ENCODE measurements at regions not wholly inside any gene's neighbourhood (a gene's known extent, or its start where the extent isn't known, plus 50 kb on each side); places are given as distances from the start of the nearest gene placed in this dataset.

DNA sequence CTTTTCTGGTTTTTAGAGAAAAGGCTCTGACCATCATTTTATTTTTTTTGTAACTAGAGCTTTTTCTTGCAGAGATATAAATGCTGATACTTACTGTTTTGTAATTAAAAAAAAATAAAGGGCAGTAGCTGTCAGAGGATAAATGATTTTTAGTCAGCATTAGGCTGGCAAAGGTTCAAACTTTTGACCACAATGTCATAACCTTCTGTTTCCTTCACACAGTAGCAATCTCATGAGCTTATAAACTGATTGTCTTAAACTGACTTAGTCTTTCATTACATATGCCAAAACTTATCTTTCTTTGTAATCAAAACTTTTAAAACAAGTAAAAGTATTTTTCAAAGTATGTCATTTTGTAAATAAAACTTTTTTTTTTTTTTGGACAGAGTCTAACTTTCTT lies 841.9 kb downstream of the OTOL1 start:
- Histone ChIP-seq H3K4me1 (ENCODE audit: control insufficient read depth in 2 of 2, insufficient read depth in 2 of 2, low read length in 2 of 2) (no peaks in the 10 kb centered on the region), H3K4me3 (ENCODE audit: low read length in 2 of 2) (no peak overlapping the region), H3K27ac (ENCODE audit: low read depth in 1 of 2, low read length in 1 of 2) (no peak overlapping the region), H3K36me3 (ENCODE audit: control insufficient read depth in 2 of 2, insufficient read depth in 2 of 2, low read length in 1 of 2) (no peaks in the 10 kb centered on the region), H3K9me3 (ENCODE audit: control insufficient read depth in 2 of 2, insufficient read depth in 1 of 2, low read length in 1 of 2) (peaks cover 0 to 12% of the 10 kb centered on the region in 2 donors), H3K27me3 (ENCODE audit: control insufficient read depth in 2 of 2, insufficient read depth in 1 of 2, low read length in 1 of 2) (no peaks in the 10 kb centered on the region)
- no peak for DNase-seq (ENCODE audit: low read depth in 6 of 9, low spot score in 9 of 9)

DNA sequence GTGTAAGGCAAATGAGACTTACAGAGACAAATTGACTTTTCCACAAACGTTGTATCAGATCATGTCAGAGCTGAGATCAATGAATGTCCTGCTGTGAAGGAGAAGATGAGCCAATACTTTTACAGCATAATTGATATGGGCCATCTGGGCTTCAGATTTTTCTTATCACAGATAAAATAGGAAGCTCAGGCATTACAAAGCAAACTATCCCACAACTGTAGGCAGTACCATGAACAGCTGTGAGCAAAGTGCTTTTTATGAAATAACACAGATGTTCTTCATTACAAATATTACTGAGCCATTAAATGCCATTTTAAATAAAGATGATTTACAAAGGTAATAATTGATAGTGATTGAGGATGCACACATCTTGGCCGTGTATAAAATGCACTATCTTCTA lies 852.3 kb downstream of the OTOL1 start:
- H3K4me3 ChIP-seq (ENCODE audit: low read length in 2 of 2): no peak overlapping the region
- no peaks in the 10 kb centered on the region for H3K36me3 ChIP-seq (ENCODE audit: control insufficient read depth in 2 of 2, insufficient read depth in 2 of 2, low read length in 1 of 2)
- H3K27ac ChIP-seq (ENCODE audit: low read depth in 1 of 2, low read length in 1 of 2): no peak overlapping the region
- DNase-seq (ENCODE audit: low read depth in 6 of 9, low spot score in 9 of 9): no peak
- 82% methylated on average over 2 of the region's 2 CpGs for WGBS
- no peaks in the 10 kb centered on the region for H3K4me1 ChIP-seq (ENCODE audit: control insufficient read depth in 2 of 2, insufficient read depth in 2 of 2, low read length in 2 of 2)
- no peaks in the 10 kb centered on the region for H3K27me3 ChIP-seq (ENCODE audit: control insufficient read depth in 2 of 2, insufficient read depth in 1 of 2, low read length in 1 of 2)
- no peaks in the 10 kb centered on the region for H3K9me3 ChIP-seq (ENCODE audit: control insufficient read depth in 2 of 2, insufficient read depth in 1 of 2, low read length in 1 of 2)

DNA sequence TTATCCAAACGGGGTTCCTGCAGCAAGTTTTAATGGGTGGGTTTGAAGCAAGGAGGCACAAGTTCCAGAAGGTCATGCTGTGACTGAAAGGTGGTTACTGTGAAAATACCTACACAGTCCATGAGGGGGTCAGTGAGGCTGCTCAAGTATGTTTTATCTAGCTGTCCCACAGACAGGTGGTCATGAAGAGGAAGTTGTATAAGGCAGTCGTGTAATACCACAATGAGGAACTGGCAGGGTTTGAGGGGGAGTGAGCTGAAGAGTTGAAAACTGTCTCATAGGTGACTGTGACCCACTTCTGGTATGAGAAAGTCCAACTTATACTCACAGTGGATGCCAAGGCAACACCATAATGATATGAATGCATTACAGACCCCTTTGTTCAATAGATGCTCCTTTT lies 856.8 kb downstream of the OTOL1 start:
- WGBS: 7% methylated on average over 2 of the region's 2 CpGs
- H3K9me3 ChIP-seq (ENCODE audit: control insufficient read depth in 2 of 2, insufficient read depth in 1 of 2, low read length in 1 of 2): no peaks in the 10 kb centered on the region
- H3K36me3 ChIP-seq (ENCODE audit: control insufficient read depth in 2 of 2, insufficient read depth in 2 of 2, low read length in 1 of 2): no peaks in the 10 kb centered on the region
- no peak overlapping the region for H3K4me3 ChIP-seq (ENCODE audit: low read length in 2 of 2)
- no peak for DNase-seq (ENCODE audit: low read depth in 6 of 9, low spot score in 9 of 9)
- no peaks in the 10 kb centered on the region for H3K27me3 ChIP-seq (ENCODE audit: control insufficient read depth in 2 of 2, insufficient read depth in 1 of 2, low read length in 1 of 2)
- H3K4me1 ChIP-seq (ENCODE audit: control insufficient read depth in 2 of 2, insufficient read depth in 2 of 2, low read length in 2 of 2): no peaks in the 10 kb centered on the region
- no peak overlapping the region for H3K27ac ChIP-seq (ENCODE audit: low read depth in 1 of 2, low read length in 1 of 2)

DNA sequence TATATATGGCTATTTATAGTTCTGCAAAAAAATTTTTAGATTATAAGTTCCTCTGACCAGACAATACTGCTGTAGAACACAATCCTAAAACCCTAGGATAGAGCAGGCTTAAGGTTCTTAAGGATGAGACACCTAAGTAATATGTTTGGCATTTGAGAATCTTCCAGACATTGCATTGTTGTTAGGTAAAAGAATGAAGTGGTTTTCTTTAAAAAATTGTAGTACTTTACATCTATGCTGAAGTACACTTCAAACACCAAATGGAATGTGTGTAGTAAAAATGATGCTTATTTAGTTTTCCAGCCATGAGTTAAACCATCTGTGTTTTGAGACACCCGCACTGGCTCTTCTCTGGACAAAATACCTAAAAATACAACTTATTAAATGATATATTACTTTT lies 857.7 kb downstream of the OTOL1 start:
- no peaks in the 10 kb centered on the region for H3K27me3 ChIP-seq (ENCODE audit: control insufficient read depth in 2 of 2, insufficient read depth in 1 of 2, low read length in 1 of 2)
- 96% methylated on average over 1 of the region's 1 CpG for WGBS
- no peaks in the 10 kb centered on the region for H3K36me3 ChIP-seq (ENCODE audit: control insufficient read depth in 2 of 2, insufficient read depth in 2 of 2, low read length in 1 of 2)
- no peaks in the 10 kb centered on the region for H3K9me3 ChIP-seq (ENCODE audit: control insufficient read depth in 2 of 2, insufficient read depth in 1 of 2, low read length in 1 of 2)
- H3K4me3 ChIP-seq (ENCODE audit: low read length in 2 of 2): no peak overlapping the region
- H3K4me1 ChIP-seq (ENCODE audit: control insufficient read depth in 2 of 2, insufficient read depth in 2 of 2, low read length in 2 of 2): no peaks in the 10 kb centered on the region
- H3K27ac ChIP-seq (ENCODE audit: low read depth in 1 of 2, low read length in 1 of 2): no peak overlapping the region
- no peak for DNase-seq (ENCODE audit: low read depth in 6 of 9, low spot score in 9 of 9)

DNA sequence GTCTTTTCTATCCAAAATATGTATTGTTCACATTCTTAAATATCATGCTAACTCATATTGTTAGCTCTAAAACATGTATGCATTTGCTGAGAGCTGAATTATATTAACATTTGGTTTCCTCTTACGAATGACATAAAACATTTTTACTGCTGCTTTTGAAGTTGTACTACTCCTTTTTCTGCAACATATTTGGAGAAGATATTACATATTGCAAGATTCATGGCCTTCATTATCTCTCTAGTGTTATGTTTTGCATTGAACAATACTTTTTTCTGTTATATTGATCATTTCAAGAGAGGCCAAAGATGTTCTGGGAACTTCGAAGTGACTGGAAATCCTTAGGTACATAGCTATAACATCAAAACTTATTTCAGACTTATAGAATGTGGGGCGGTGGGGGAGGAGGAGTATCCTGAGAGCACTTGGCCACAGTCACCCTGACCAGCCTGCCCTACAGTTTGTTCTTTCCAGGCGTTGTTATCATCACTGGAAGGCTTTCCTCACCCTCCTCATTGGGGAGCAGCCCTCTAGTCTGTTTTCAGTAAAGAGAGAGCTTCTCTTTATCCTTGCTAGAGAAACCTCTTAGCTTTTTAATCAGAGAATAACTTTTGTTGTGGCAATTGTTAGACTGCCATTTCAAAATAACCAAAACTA lies 868.6 kb downstream of the OTOL1 start:
- WGBS: 85% methylated on average over 4 of the region's 4 CpGs
- no peak overlapping the region for H3K4me3 ChIP-seq (ENCODE audit: low read length in 2 of 2)
- no peak overlapping the region for H3K27ac ChIP-seq (ENCODE audit: low read depth in 1 of 2, low read length in 1 of 2)
- no peaks in the 10 kb centered on the region for H3K36me3 ChIP-seq (ENCODE audit: control insufficient read depth in 2 of 2, insufficient read depth in 2 of 2, low read length in 1 of 2)
- no peaks in the 10 kb centered on the region for H3K9me3 ChIP-seq (ENCODE audit: control insufficient read depth in 2 of 2, insufficient read depth in 1 of 2, low read length in 1 of 2)
- no peaks in the 10 kb centered on the region for H3K4me1 ChIP-seq (ENCODE audit: control insufficient read depth in 2 of 2, insufficient read depth in 2 of 2, low read length in 2 of 2)
- H3K27me3 ChIP-seq (ENCODE audit: control insufficient read depth in 2 of 2, insufficient read depth in 1 of 2, low read length in 1 of 2): no peaks in the 10 kb centered on the region
- DNase-seq (ENCODE audit: low read depth in 6 of 9, low spot score in 9 of 9): no peak

DNA sequence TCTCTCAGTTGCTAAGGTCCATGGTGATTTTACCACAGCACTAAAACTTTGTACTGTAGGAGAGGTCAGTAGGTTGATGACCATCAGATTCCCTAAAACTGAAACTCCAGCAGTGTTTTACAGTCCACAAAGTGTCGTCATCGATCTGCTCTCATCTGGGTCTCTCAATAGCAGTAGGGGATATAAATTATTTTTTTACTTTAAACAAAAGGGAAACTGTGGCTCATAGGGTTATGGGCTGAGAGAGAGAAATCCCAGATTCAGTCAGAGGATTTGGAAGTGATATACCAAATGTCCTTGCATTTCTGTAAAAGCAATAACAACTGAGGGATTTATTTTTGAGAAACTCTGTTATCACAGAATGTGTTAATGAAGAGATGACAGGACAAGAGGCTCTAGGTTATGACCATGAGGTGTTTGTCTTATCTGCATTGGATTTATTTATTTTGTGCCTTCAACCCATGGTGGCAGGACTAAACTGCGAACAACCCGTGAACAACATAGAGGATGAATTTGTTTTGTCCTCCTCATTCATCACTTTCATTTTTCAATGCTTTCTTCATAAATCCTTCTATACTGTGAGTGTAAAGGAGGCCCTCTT lies 869.7 kb downstream of the OTOL1 start:
- Histone ChIP-seq H3K27ac (ENCODE audit: low read depth in 1 of 2, low read length in 1 of 2) (no peak overlapping the region), H3K36me3 (ENCODE audit: control insufficient read depth in 2 of 2, insufficient read depth in 2 of 2, low read length in 1 of 2) (no peaks in the 10 kb centered on the region), H3K9me3 (ENCODE audit: control insufficient read depth in 2 of 2, insufficient read depth in 1 of 2, low read length in 1 of 2) (no peaks in the 10 kb centered on the region), H3K4me1 (ENCODE audit: control insufficient read depth in 2 of 2, insufficient read depth in 2 of 2, low read length in 2 of 2) (no peaks in the 10 kb centered on the region), H3K4me3 (ENCODE audit: low read length in 2 of 2) (no peak overlapping the region), H3K27me3 (ENCODE audit: control insufficient read depth in 2 of 2, insufficient read depth in 1 of 2, low read length in 1 of 2) (no peaks in the 10 kb centered on the region)
- 94% methylated on average over 4 of the region's 4 CpGs for WGBS
- DNase-seq (ENCODE audit: low read depth in 6 of 9, low spot score in 9 of 9): no peak

DNA sequence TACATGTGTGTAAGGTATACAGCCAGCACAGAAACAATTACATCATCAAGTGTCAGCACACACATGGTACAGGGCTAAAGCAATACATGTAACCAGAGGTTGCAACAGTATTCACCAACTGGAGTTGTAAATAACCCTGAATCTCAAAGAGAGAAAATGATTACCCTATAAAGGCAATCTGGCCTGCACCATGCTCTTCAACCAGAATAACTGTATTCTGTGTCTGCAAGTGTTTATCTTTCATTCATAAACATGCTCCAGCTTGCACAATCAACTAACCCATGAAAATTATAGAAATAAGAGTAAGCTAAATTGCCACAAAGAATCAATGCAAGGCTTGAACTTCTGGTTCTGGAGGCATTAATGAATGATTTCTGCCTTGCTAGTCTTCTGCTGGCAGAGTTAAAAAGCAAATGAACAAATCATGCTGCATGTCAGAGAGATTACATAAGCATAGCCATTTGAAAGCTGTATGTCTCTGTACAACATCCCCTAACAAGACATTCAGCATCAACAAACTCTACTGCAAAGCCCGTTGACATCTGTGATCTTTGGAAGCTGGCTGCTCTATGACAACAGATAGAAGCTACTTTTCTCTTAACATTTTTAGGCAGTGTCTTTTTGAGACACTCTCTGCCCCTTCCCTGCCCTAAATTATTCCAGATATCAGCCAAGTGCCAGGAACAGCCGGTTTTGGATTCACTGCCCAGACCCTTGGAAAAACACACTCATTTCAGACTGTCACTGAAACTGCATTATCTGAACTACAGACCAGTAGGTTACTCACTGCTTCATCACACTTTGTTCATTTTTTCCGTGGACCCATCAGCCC lies 871.0 kb downstream of the OTOL1 start:
- Histone ChIP-seq H3K36me3 (ENCODE audit: control insufficient read depth in 2 of 2, insufficient read depth in 2 of 2, low read length in 1 of 2) (no peaks in the 10 kb centered on the region), H3K4me1 (ENCODE audit: control insufficient read depth in 2 of 2, insufficient read depth in 2 of 2, low read length in 2 of 2) (no peaks in the 10 kb centered on the region), H3K27ac (ENCODE audit: low read depth in 1 of 2, low read length in 1 of 2) (no peak overlapping the region), H3K9me3 (ENCODE audit: control insufficient read depth in 2 of 2, insufficient read depth in 1 of 2, low read length in 1 of 2) (no peaks in the 10 kb centered on the region), H3K27me3 (ENCODE audit: control insufficient read depth in 2 of 2, insufficient read depth in 1 of 2, low read length in 1 of 2) (no peaks in the 10 kb centered on the region), H3K4me3 (ENCODE audit: low read length in 2 of 2) (no peak overlapping the region)
- no peak for DNase-seq (ENCODE audit: low read depth in 6 of 9, low spot score in 9 of 9)
- 88% methylated on average over 3 of the region's 3 CpGs for WGBS

DNA sequence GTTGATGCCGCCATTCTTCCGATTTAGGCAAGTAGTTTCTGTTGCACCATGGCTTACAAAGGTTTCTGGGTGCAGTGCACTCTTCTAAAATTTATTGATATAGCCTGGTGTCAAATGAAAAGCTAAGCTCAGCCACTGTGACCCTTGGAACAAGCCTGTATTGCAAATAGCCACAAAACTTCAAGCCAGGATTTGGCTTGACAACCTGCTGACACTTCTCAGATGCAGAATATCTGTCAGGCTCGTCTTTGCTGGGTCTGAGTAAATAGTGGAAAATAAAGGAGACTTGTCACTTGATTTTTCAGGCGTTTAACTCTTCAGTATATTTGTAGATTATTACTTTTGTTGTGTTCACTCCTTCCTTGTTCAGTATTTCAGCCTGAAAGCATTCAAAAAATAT lies 871.8 kb downstream of the OTOL1 start:
- H3K4me3 ChIP-seq (ENCODE audit: low read length in 2 of 2): no peak overlapping the region
- WGBS: 84% methylated on average over 4 of the region's 4 CpGs
- H3K9me3 ChIP-seq (ENCODE audit: control insufficient read depth in 2 of 2, insufficient read depth in 1 of 2, low read length in 1 of 2): no peaks in the 10 kb centered on the region
- H3K4me1 ChIP-seq (ENCODE audit: control insufficient read depth in 2 of 2, insufficient read depth in 2 of 2, low read length in 2 of 2): no peaks in the 10 kb centered on the region
- no peaks in the 10 kb centered on the region for H3K27me3 ChIP-seq (ENCODE audit: control insufficient read depth in 2 of 2, insufficient read depth in 1 of 2, low read length in 1 of 2)
- H3K36me3 ChIP-seq (ENCODE audit: control insufficient read depth in 2 of 2, insufficient read depth in 2 of 2, low read length in 1 of 2): no peaks in the 10 kb centered on the region
- no peak for DNase-seq (ENCODE audit: low read depth in 6 of 9, low spot score in 9 of 9)
- no peak overlapping the region for H3K27ac ChIP-seq (ENCODE audit: low read depth in 1 of 2, low read length in 1 of 2)

DNA sequence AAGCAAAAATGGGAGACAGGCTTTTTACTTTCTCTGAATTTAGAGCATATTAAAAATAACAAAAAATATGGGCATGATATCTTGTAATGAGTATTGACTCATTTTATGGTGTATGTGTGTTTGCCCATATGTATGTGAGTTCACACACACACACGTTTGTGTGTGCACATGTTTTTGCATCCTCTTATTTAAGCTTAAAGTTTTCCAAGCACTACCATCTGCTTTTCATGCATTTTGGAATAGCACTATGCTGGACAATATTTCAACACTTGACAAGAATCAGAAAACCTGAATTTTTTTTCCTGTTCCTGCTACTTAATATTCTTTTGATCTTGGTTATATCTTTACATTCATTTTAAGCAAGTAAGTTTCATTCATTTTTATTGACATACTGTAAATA lies 872.7 kb downstream of the OTOL1 start:
- no peaks in the 10 kb centered on the region for H3K4me1 ChIP-seq (ENCODE audit: control insufficient read depth in 2 of 2, insufficient read depth in 2 of 2, low read length in 2 of 2)

More for the DNA sequence above, 872.7 kb downstream of the OTOL1 start:
- Histone ChIP-seq H3K9me3 (ENCODE audit: control insufficient read depth in 2 of 2, insufficient read depth in 1 of 2, low read length in 1 of 2) (peaks cover 0 to 2% of the 10 kb centered on the region in 2 donors), H3K27ac (ENCODE audit: low read depth in 1 of 2, low read length in 1 of 2) (no peak overlapping the region), H3K4me3 (ENCODE audit: low read length in 2 of 2) (no peak overlapping the region), H3K36me3 (ENCODE audit: control insufficient read depth in 2 of 2, insufficient read depth in 2 of 2, low read length in 1 of 2) (no peaks in the 10 kb centered on the region), H3K27me3 (ENCODE audit: control insufficient read depth in 2 of 2, insufficient read depth in 1 of 2, low read length in 1 of 2) (no peaks in the 10 kb centered on the region)
- no peak for DNase-seq (ENCODE audit: low read depth in 6 of 9, low spot score in 9 of 9)
- WGBS: 86% methylated on average over 1 of the region's 1 CpG
